ENCODE measurements at regions not wholly inside any gene's neighbourhood (a gene's known extent, or its start where the extent isn't known, plus 50 kb on each side); places are given as distances from the start of the nearest gene placed in this dataset.

DNA sequence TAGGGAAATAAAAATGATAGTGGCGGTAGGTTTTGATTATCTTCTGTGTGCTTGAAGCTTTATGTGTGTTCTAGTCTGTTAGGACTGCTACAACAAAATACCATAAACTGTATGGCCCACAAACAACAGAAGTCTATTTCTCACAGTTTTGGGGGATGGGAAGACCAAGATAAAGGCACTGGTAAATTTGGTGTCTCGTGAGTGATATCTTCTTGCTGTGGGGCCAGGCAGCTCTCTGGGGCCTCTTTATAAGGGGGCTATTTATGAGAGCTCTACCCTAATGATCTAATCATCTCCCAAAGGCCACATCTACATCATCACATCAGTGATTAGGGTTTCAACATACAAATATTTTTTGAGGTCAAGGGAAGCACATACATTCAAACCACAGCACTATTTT, 86.8 kb upstream of the SPHKAP start:
- no peak for TF ChIP-seq CTCF (IDR thresholded peaks at IDR 0.05; ENCODE audit: partially characterized antibody, unreplicated experiment)
- Mint-ChIP-seq H3K4me3 (ENCODE audit: unreplicated experiment) (no peak overlapping the region), H3K4me1 (ENCODE audit: low read depth, unreplicated experiment) (no peaks in the 10 kb centered on the region), H3K27ac (ENCODE audit: unreplicated experiment) (no peak overlapping the region), H3K9me3 (ENCODE audit: unreplicated experiment) (peaks cover 1% of the 10 kb centered on the region), H3K36me3 (ENCODE audit: unreplicated experiment) (no peaks in the 10 kb centered on the region), H3K27me3 (ENCODE audit: unreplicated experiment) (no peaks in the 10 kb centered on the region)
- no peak for DNase-seq

- Mint-ChIP-seq H3K4me1 (ENCODE audit: low read depth, unreplicated experiment) (no peaks in the 10 kb centered on the region), H3K9me3 (ENCODE audit: unreplicated experiment) (peaks cover 1% of the 10 kb centered on the region), H3K36me3 (ENCODE audit: unreplicated experiment) (no peaks in the 10 kb centered on the region), H3K4me3 (ENCODE audit: unreplicated experiment) (no peak overlapping the region), H3K27me3 (ENCODE audit: unreplicated experiment) (no peaks in the 10 kb centered on the region), H3K27ac (ENCODE audit: unreplicated experiment) (no peak overlapping the region)
- no peak for TF ChIP-seq CTCF (IDR thresholded peaks at IDR 0.05; ENCODE audit: partially characterized antibody, unreplicated experiment)
- DNase-seq, result no peak
Measured at GRCh38 chr2:228263156-228263555, 81.7 kb upstream of the SPHKAP start.

GRCh38 chr2:228261546-228261945, 80.1 kb upstream of the SPHKAP start:
- DNase-seq, result no peak
- H3K4me1 Mint-ChIP-seq (ENCODE audit: low read depth, unreplicated experiment), result no peaks in the 10 kb centered on the region

DNA sequence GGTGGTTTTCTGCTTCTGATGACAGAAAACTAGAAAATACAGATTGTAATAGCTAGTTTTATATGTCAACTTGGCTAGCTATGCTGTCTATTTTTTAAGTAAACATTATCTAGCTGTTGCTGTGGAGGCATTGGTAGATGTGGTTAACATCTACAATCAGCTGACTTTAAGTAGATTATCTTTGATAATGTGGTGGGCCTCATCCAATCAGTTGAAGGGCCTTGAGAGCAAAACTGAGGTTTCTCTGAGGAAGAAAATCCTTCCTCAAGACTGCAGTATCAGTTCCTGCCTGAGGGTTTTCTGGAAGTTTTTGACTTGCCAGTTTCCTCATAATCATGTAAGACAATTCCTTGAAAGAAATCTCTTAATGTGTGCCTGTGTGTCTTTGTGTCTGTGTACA, 75.9 kb upstream of the SPHKAP start:
- TF ChIP-seq CTCF (IDR thresholded peaks at IDR 0.05; ENCODE audit: partially characterized antibody, unreplicated experiment), result no peak
- H3K4me3 Mint-ChIP-seq (ENCODE audit: unreplicated experiment), result no peak overlapping the region
- no peak overlapping the region for H3K27ac Mint-ChIP-seq (ENCODE audit: unreplicated experiment)
- no peaks in the 10 kb centered on the region for H3K27me3 Mint-ChIP-seq (ENCODE audit: unreplicated experiment)
- H3K4me1 Mint-ChIP-seq (ENCODE audit: low read depth, unreplicated experiment), result no peaks in the 10 kb centered on the region
- DNase-seq, result no peak
- H3K36me3 Mint-ChIP-seq (ENCODE audit: unreplicated experiment), result no peaks in the 10 kb centered on the region
- H3K9me3 Mint-ChIP-seq (ENCODE audit: unreplicated experiment), result no peaks in the 10 kb centered on the region

More at GRCh38 chr2:228261546-228261945, 80.1 kb upstream of the SPHKAP start:
- Mint-ChIP-seq H3K27me3 (ENCODE audit: unreplicated experiment) (no peaks in the 10 kb centered on the region), H3K36me3 (ENCODE audit: unreplicated experiment) (no peaks in the 10 kb centered on the region), H3K9me3 (ENCODE audit: unreplicated experiment) (no peaks in the 10 kb centered on the region), H3K4me3 (ENCODE audit: unreplicated experiment) (no peak overlapping the region), H3K27ac (ENCODE audit: unreplicated experiment) (no peak overlapping the region)
- no peak for TF ChIP-seq CTCF (IDR thresholded peaks at IDR 0.05; ENCODE audit: partially characterized antibody, unreplicated experiment)

DNA sequence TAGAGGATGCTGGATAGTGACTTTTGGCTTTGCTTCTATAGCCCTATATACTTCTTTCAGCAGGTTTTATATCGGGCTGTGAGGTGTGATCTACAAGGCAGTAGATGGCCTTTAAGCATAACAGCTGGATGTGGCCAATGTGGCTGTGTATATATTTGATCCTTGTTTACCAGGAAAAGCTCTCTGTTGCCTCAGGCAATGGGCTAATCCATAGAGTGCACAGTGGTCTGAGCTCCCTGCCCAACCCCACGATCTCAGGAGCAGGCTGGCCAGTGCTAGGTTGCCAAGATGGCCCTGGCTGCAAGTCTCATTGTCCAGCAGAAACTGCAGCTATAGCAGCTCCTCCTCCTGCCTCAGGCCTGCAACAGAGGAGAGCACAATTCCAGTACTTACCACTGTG, 72.3 kb upstream of the SPHKAP start:
- H3K4me1 Mint-ChIP-seq (ENCODE audit: low read depth, unreplicated experiment), result no peaks in the 10 kb centered on the region
- no peaks in the 10 kb centered on the region for H3K27me3 Mint-ChIP-seq (ENCODE audit: unreplicated experiment)
- no peak overlapping the region for H3K27ac Mint-ChIP-seq (ENCODE audit: unreplicated experiment)
- H3K4me3 Mint-ChIP-seq (ENCODE audit: unreplicated experiment), result no peak overlapping the region
- no peaks in the 10 kb centered on the region for H3K36me3 Mint-ChIP-seq (ENCODE audit: unreplicated experiment)
- DNase-seq, result no peak
- TF ChIP-seq CTCF (IDR thresholded peaks at IDR 0.05; ENCODE audit: partially characterized antibody, unreplicated experiment), result no peak
- no peaks in the 10 kb centered on the region for H3K9me3 Mint-ChIP-seq (ENCODE audit: unreplicated experiment)
